ENCODE measurements at regions not wholly inside any gene's neighbourhood (a gene's known extent, or its start where the extent isn't known, plus 50 kb on each side); places are given as distances from the start of the nearest gene placed in this dataset.

GRCh38 chr22:49321477-49322055 is 506.1 kb downstream of the BRD1 start:
- Histone ChIP-seq H3K4me3 (no peak overlapping the region), H3K27me3 (peaks cover 0 to 50% (median 20%) of the 10 kb centered on the region in 3 donors), H3K4me1 (no peaks in the 10 kb centered on the region), H3K27ac (no peak overlapping the region), H3K9me3 (no peaks in the 10 kb centered on the region), H3K36me3 (no peaks in the 10 kb centered on the region)
- WGBS, 2 donors = 79 to 82% methylated on average over 33 of the region's 33 CpGs
- intact Hi-C loops (cut with DNase I) = no loop called here
- DNase-seq = no peak
- no peak for TF ChIP-seq POLR2A (IDR thresholded peaks at IDR 0.05)
- TF ChIP-seq CTCF (IDR thresholded peaks at IDR 0.05) = no peak
- no peak for TF ChIP-seq EP300 (IDR thresholded peaks at IDR 0.05)
- no peak for TF ChIP-seq POLR2AphosphoS5 (IDR thresholded peaks at IDR 0.05)

GRCh38 chr22:49320714-49321476 is 506.8 kb downstream of the BRD1 start:
- WGBS, 2 donors = 83 to 86% methylated on average over 23 to 26 of the region's 29 CpGs
- no peak for DNase-seq
- Histone ChIP-seq H3K4me3 (no peak overlapping the region), H3K4me1 (no peaks in the 10 kb centered on the region), H3K36me3 (no peaks in the 10 kb centered on the region), H3K27me3 (peaks cover 0 to 50% (median 20%) of the 10 kb centered on the region in 3 donors), H3K27ac (no peak overlapping the region), H3K9me3 (no peaks in the 10 kb centered on the region)
- TF ChIP-seq CTCF (IDR thresholded peaks at IDR 0.05) (no peak), EP300 (IDR thresholded peaks at IDR 0.05) (no peak), POLR2AphosphoS5 (IDR thresholded peaks at IDR 0.05) (no peak), POLR2A (IDR thresholded peaks at IDR 0.05) (no peak)
- intact Hi-C loops (cut with DNase I) = no loop called here

- intact Hi-C loops (cut with DNase I) = no loop called here
- no peaks in the 10 kb centered on the region for H3K9me3 ChIP-seq
- H3K27me3 ChIP-seq = peaks cover 0 to 26% (median 13%) of the 10 kb centered on the region in 3 donors
- H3K4me3 ChIP-seq = no peak overlapping the region
- TF ChIP-seq POLR2AphosphoS5 (IDR thresholded peaks at IDR 0.05) (no peak), POLR2A (IDR thresholded peaks at IDR 0.05) (no peak), EP300 (IDR thresholded peaks at IDR 0.05) (no peak), CTCF (IDR thresholded peaks at IDR 0.05) (no peak)
- H3K27ac ChIP-seq = no peak overlapping the region
- no peak for DNase-seq
- H3K36me3 ChIP-seq = no peaks in the 10 kb centered on the region
- WGBS, 2 donors = 38 to 51% methylated on average over 5 of the region's 5 CpGs
- no peaks in the 10 kb centered on the region for H3K4me1 ChIP-seq
Measured at GRCh38 chr22:49317369-49317768, 510.3 kb downstream of the BRD1 start.

- no peak overlapping the region for H3K27ac ChIP-seq
- no peak for TF ChIP-seq POLR2A (IDR thresholded peaks at IDR 0.05)
- TF ChIP-seq CTCF (IDR thresholded peaks at IDR 0.05) = no peak
- TF ChIP-seq POLR2AphosphoS5 (IDR thresholded peaks at IDR 0.05) = no peak
- TF ChIP-seq EP300 (IDR thresholded peaks at IDR 0.05) = no peak
- H3K36me3 ChIP-seq = no peaks in the 10 kb centered on the region
- WGBS, 2 donors = 26 to 47% methylated on average over 2 of the region's 2 CpGs
- H3K4me1 ChIP-seq = no peaks in the 10 kb centered on the region
- DNase-seq = no peak
- no peak overlapping the region for H3K4me3 ChIP-seq
- no peaks in the 10 kb centered on the region for H3K9me3 ChIP-seq
- H3K27me3 ChIP-seq = peaks cover 0 to 11% (median 3%) of the 10 kb centered on the region in 3 donors
- intact Hi-C loops (cut with DNase I) = no loop called here
Measured at GRCh38 chr22:49312601-49313000, 515.1 kb downstream of the BRD1 start.
